PC-9 (cell line): ENCODE measurements at regions not wholly inside any gene's neighbourhood (a gene's known extent, or its start where the extent isn't known, plus 50 kb on each side); places are given as distances from the start of the nearest gene placed in this dataset.

ENCODE experiments used
- CTCF ChIP-seq: fragments of 200-600 bp; sonication (generic); conservative IDR thresholded peaks from 2 replicates; pipeline ENCODE4 v1.6.1; 2017; ENCODE audit warnings: mixed run types, antibody characterized with exemption, mild to moderate bottlenecking, moderate library complexity
- EZH2 ChIP-seq: fragments of 200-600 bp; sonication (generic); IDR thresholded peaks from 2 replicates; pipeline ENCODE4 v1.8.0; 2017; ENCODE audit warnings: antibody characterized with exemption, low read depth

- TF ChIP-seq CTCF (no peak), EZH2 (no peak)
Observed at GRCh38 chr22:27224485-27225374, 567.3 kb downstream of the MIAT start.
